HEK293 (cell line): ENCODE measurements at regions not wholly inside any gene's neighbourhood (a gene's known extent, or its start where the extent isn't known, plus 50 kb on each side); places are given as distances from the start of the nearest gene placed in this dataset.

Experiments
- CTCF ChIA-PET: fragments of 350-600 bp; formaldehyde crosslinking; extraction: SDS; loops from one replicate; lab custom pipeline; 2021; ENCODE audit warnings: antibody characterized with exemption; lab: Yijun Ruan, JAX
- POLR2A ChIA-PET: fragments of 300-600 bp; formaldehyde crosslinking; extraction: SDS; loops from one replicate; lab custom pipeline; 2020; ENCODE audit warnings: antibody characterized with exemption, inconsistent platforms; lab: Yijun Ruan, JAX
- H3K27ac ChIP-seq: fragments of 200-500 bp; sonication (Bioruptor generic); 2 replicates; pipeline ENCODE4 v1.5.1; 2014; ENCODE audit warnings: low read depth, low read length, control low read depth, inconsistent platforms; ENCODE audit errors: extremely low read depth
- H3K36me3 ChIP-seq, 2 experiments: fragments of 200-500 bp in 1 of 2; sonication (Bioruptor generic) in 1 of 2; 1 replicate in 1 of 2; 2 replicates in 1 of 2; pipeline ENCODE4 v1.5.1; 2014 to 2017; ENCODE audit warnings: inconsistent platforms in 2 of 2, low read length in 2 of 2; ENCODE audit not compliant: control insufficient read depth in 2 of 2, insufficient read depth in 1 of 2
- H3K4me1 ChIP-seq: fragments of 200-500 bp; sonication (Bioruptor generic); 2 replicates; pipeline ENCODE4 v1.5.1; 2014; ENCODE audit warnings: mild to moderate bottlenecking, low read length, inconsistent platforms; ENCODE audit not compliant: control insufficient read depth, insufficient read depth
- H3K4me3 ChIP-seq: 2 replicates; pipeline ENCODE4 v1.5.1; 2011; ENCODE audit warnings: low read depth, mild to moderate bottlenecking, control low read depth, low read length, moderate library complexity
- H3K9me3 ChIP-seq: fragments of 200-500 bp; sonication (Bioruptor generic); 2 replicates; pipeline ENCODE4 v1.5.1; 2014; ENCODE audit warnings: low read depth, low read length, inconsistent platforms; ENCODE audit not compliant: control insufficient read depth, insufficient read depth
- CTCF ChIP-seq: fragments of 450-650 bp; formaldehyde crosslinking; IDR thresholded peaks from 2 replicates; pipeline ENCODE4 v1.5.1; 2016; ENCODE audit warnings: missing biosample characterization, missing genetic modification characterization
- EGR2 ChIP-seq: fragments of 450-650 bp; formaldehyde crosslinking; IDR thresholded peaks from 2 replicates; pipeline ENCODE4 v1.5.1; 2016; ENCODE audit warnings: low read depth, missing biosample characterization, missing genetic modification characterization
- GLIS2 ChIP-seq: fragments of 450-650 bp; formaldehyde crosslinking; IDR thresholded peaks from 2 replicates; pipeline ENCODE4 v1.5.1; 2016; ENCODE audit warnings: missing biosample characterization, missing genetic modification characterization
- KLF8 ChIP-seq: fragments of 450-650 bp; formaldehyde crosslinking; IDR thresholded peaks from 2 replicates; pipeline ENCODE4 v1.5.1; 2016; ENCODE audit warnings: missing biosample characterization, missing genetic modification characterization
- OSR2 ChIP-seq: fragments of 450-650 bp; formaldehyde crosslinking; IDR thresholded peaks from 2 replicates; pipeline ENCODE4 v1.5.1; 2016; ENCODE audit warnings: missing biosample characterization, missing genetic modification characterization
- PBX3 ChIP-seq: sonication (generic); formaldehyde crosslinking; IDR thresholded peaks from 2 replicates; pipeline ENCODE4 v1.8.1; 2022; ENCODE audit warnings: mild to moderate bottlenecking, moderate library complexity, missing genetic modification reagents
- PRDM6 ChIP-seq: fragments of 450-650 bp; formaldehyde crosslinking; IDR thresholded peaks from 2 replicates; pipeline ENCODE4 v1.5.1; 2017; ENCODE audit warnings: missing biosample characterization, missing genetic modification characterization
- RBAK ChIP-seq: fragments of 450-650 bp; formaldehyde crosslinking; IDR thresholded peaks from 2 replicates; pipeline ENCODE4 v1.5.1; 2016; ENCODE audit warnings: missing biosample characterization, missing genetic modification characterization
- REST ChIP-seq: fragments of 450-650 bp; formaldehyde crosslinking; IDR thresholded peaks from 2 replicates; pipeline ENCODE4 v1.5.1; 2016; ENCODE audit warnings: missing biosample characterization, missing genetic modification characterization
- ZNF112 ChIP-seq: fragments of 450-650 bp; formaldehyde crosslinking; IDR thresholded peaks from 2 replicates; pipeline ENCODE4 v1.5.0; 2017; ENCODE audit warnings: missing biosample characterization, missing genetic modification characterization
- ZNF169 ChIP-seq: fragments of 450-650 bp; formaldehyde crosslinking; IDR thresholded peaks from 2 replicates; pipeline ENCODE4 v1.5.1; 2016; ENCODE audit warnings: missing biosample characterization, missing genetic modification characterization
- ZNF24 ChIP-seq: fragments of 450-650 bp; formaldehyde crosslinking; IDR thresholded peaks from 2 replicates; pipeline ENCODE4 v1.5.1; 2016; ENCODE audit warnings: missing biosample characterization, missing genetic modification characterization
- ZNF274 ChIP-seq, 2 experiments: fragments of 200-500 bp in 1 of 2; fragments of 450-650 bp in 1 of 2; sonication (Bioruptor generic) in 1 of 2; formaldehyde crosslinking in 1 of 2; IDR thresholded peaks; 2 replicates each; pipeline versions ENCODE4 v1.5.1 to v1.6.1; 2014 to 2016; ENCODE audit warnings: borderline replicate concordance in 1 of 2, inconsistent platforms in 1 of 2, low read length in 1 of 2, missing biosample characterization in 1 of 2, missing genetic modification characterization in 1 of 2
- ZNF324 ChIP-seq: fragments of 450-650 bp; formaldehyde crosslinking; IDR thresholded peaks from 2 replicates; pipeline ENCODE4 v1.5.1; 2016; ENCODE audit warnings: missing biosample characterization, missing genetic modification characterization
- ZNF366 ChIP-seq: fragments of 450-650 bp; formaldehyde crosslinking; conservative IDR thresholded peaks from 2 replicates; pipeline ENCODE4 v1.5.1; 2016; ENCODE audit warnings: missing biosample characterization, missing genetic modification characterization
- ZNF580 ChIP-seq: fragments of 450-650 bp; formaldehyde crosslinking; IDR thresholded peaks from 2 replicates; pipeline ENCODE4 v1.5.1; 2016; ENCODE audit warnings: missing biosample characterization, missing genetic modification characterization
- ZNF660 ChIP-seq: fragments of 450-650 bp; IDR thresholded peaks from 2 replicates; pipeline ENCODE4 v1.5.1; 2018; ENCODE audit warnings: missing biosample characterization, mild to moderate bottlenecking, missing genetic modification characterization
- ZNF664 ChIP-seq: fragments of 450-650 bp; formaldehyde crosslinking; IDR thresholded peaks from 2 replicates; pipeline ENCODE4 v1.5.1; 2016; ENCODE audit warnings: missing biosample characterization, missing genetic modification characterization
- ZNF776 ChIP-seq: fragments of 450-650 bp; formaldehyde crosslinking; IDR thresholded peaks from 2 replicates; pipeline ENCODE4 v1.5.0; 2017; ENCODE audit warnings: missing biosample characterization, missing genetic modification characterization, borderline replicate concordance
- ZSCAN23 ChIP-seq: fragments of 450-650 bp; formaldehyde crosslinking; IDR thresholded peaks from 2 replicates; pipeline ENCODE4 v1.5.1; 2016; ENCODE audit warnings: missing biosample characterization, missing genetic modification characterization

GRCh38 chr7:132685277-132685676 lies 109.0 kb upstream of the PLXNA4 start:
- Histone ChIP-seq H3K27ac (no peak overlapping the region), H3K4me3 (no peak overlapping the region), H3K36me3 (no peaks in the 10 kb centered on the region)
- POLR2A ChIA-PET, result no interaction called here
- TF ChIP-seq ZNF580 (tag by site-specific recombination), result no peak
- TF ChIP-seq REST (tag by site-specific recombination), result no peak
- TF ChIP-seq ZSCAN23 (tag by site-specific recombination), result no peak
- no peak for TF ChIP-seq ZNF24 (tag by site-specific recombination)
- TF ChIP-seq ZNF366, result no peak
- TF ChIP-seq GLIS2 (tag by site-specific recombination), result no peak
- TF ChIP-seq PRDM6 (tag by site-specific recombination), result no peak
- no peak for TF ChIP-seq ZNF660 (tag by site-specific recombination)
- TF ChIP-seq PBX3 (CRISPR knock-in tag), result no peak
- no peak for TF ChIP-seq ZNF112 (tag by site-specific recombination)
- TF ChIP-seq ZNF776 (tag by site-specific recombination), result no peak
- TF ChIP-seq ZNF664 (tag by site-specific recombination), result no peak
- TF ChIP-seq KLF8, result no peak
- no peak for TF ChIP-seq ZNF169 (tag by site-specific recombination)
- no peak for TF ChIP-seq CTCF
- TF ChIP-seq ZNF324 (tag by site-specific recombination), result no peak
- no peak for TF ChIP-seq OSR2 (tag by site-specific recombination)
- TF ChIP-seq RBAK (tag by site-specific recombination), result no peak
- no peak for TF ChIP-seq ZNF274 (IDR thresholded peaks at IDR 0.05; ENCODE audit: low read length)
- TF ChIP-seq ZNF274 (tag by site-specific recombination; IDR thresholded peaks at IDR 0.05; ENCODE audit: borderline replicate concordance), result no peak
- TF ChIP-seq EGR2 (tag by site-specific recombination), result no peak
- TF ChIP-seq, all 188 proteins: peak for 0
- no peaks in the 10 kb centered on the region for H3K9me3 ChIP-seq
- H3K4me1 ChIP-seq, result no peaks in the 10 kb centered on the region
- CTCF ChIA-PET, result interaction anchor here (0.7 kb wide), 1 partner anchor 28 kb away, joined by 6 read pairs; no protein-coding TSS in a partner anchor
